Right cardiac atrium (tissue), 5 donors: ENCODE measurements at regions not wholly inside any gene's neighbourhood (a gene's known extent, or its start where the extent isn't known, plus 50 kb on each side); places are given as distances from the start of the nearest gene placed in this dataset.
A peak's percentile ranks its signal among the peaks of the same experiment; 100 is the strongest.

Source experiments
- ATAC-seq, 2 donors: fragments of 200-7000 bp; cut with Tn5 transposase; one replicate each; pipeline versions ENCODE4 v1.8.0 to v1.9.1; 2020; ENCODE audit warnings: moderate library complexity in 2 of 2, mild to moderate bottlenecking in 1 of 2
- DNase-seq, 3 donors: peaks; one replicate each; pipeline ENCODE4 v3.0.0-alpha.2; 2020
- H3K27ac ChIP-seq: one replicate; pipeline ENCODE4 v1.5.1; 2013; ENCODE audit warnings: mild to moderate bottlenecking, low read length, control low read depth, moderate library complexity
- H3K27me3 ChIP-seq: one replicate; pipeline ENCODE4 v1.6.1; 2013; ENCODE audit not compliant: control insufficient read depth, insufficient read depth
- H3K4me1 ChIP-seq: one replicate; pipeline ENCODE4 v1.6.1; 2013; ENCODE audit warnings: low read length; ENCODE audit not compliant: control insufficient read depth, insufficient read depth
- H3K4me3 ChIP-seq: one replicate; pipeline ENCODE4 v1.5.1; 2013; ENCODE audit warnings: low read length, control low read depth
- H3K9me3 ChIP-seq: one replicate; pipeline ENCODE4 v1.6.1; 2013; ENCODE audit warnings: low read length; ENCODE audit not compliant: control insufficient read depth
- WGBS: extraction: QIAGEN DNeasy Blood & Tissue Kit; methylation state at CpG from one replicate; pipeline ENCODE4 v1.1.7; 2013; 5-methylcytosine and 5-hydroxymethylcytosine counted together
- intact Hi-C, 4 donors: fragments of 100-400 bp; cut with DNase I; formaldehyde crosslinking; loops; one replicate each; pipeline versions ENCODE4 v1.11.0 to v1.14.0; 2022 to 2023
- donor health status: healthy with polysubstance abuse.
- donor health status: DM: no; HTN: yes; CAD: no.
- donor health status: DM: no; HTN: no; CAD: no.
- donor health status: DM: no; HTN: yes; CAD: no; lungs with severe emphysema.
- donor health status: DM: yes; HTN: yes; CAD: no.

- DNase-seq (no peak), ATAC-seq (no peak)
- H3K4me1 ChIP-seq: no peaks in the 10 kb centered on the region
- 70% methylated on average over 1 of the region's 1 CpG for WGBS
- H3K9me3 ChIP-seq: no peaks in the 10 kb centered on the region
- H3K27me3 ChIP-seq: no peaks in the 10 kb centered on the region
- no peak overlapping the region for H3K27ac ChIP-seq
- intact Hi-C loops: no loop called here
- H3K4me3 ChIP-seq: no peak overlapping the region
These were observed 1518.3 kb upstream of the SLC10A2 start for GRCh38 chr13:104584481-104584880.

- ATAC-seq (no peak), DNase-seq (no peak)
- WGBS: 69% methylated on average over 2 of the region's 2 CpGs
These were observed 1514.7 kb upstream of the SLC10A2 start for GRCh38 chr13:104580931-104581330.

DNA sequence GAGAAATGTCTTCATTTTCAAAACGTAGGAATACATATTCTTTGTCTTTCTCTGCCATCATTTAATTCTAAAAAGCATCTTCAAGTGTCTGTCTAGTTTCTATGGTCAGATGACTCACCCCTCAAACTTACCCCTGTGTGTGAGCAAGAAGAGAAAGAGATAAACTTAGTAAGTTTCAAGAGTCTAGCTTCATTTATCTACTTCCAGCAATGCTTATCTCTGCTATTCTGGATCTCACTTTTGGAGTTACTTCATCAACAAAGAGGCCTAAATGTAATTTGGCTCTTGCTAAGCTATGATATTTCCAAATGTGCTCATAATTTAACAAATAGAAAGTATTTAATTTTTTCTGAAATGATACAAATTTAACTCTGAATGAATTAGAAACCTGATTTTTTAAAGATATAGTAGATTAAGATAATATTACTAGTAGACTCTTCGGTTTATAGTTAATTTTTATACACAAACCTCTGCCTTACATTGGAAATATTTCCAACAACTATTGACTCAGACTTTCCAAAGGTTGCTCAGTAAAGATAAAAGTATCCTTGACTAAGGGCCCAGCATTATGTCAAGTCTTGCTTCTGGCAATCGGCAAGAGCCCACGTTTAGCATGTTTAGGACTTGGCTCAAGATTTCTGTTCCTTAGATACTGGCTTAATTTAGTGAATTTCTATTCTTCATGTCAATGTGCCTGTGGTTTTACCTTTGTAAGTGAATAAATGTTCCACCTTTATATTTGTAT, 1511.0 kb upstream of the SLC10A2 start:
- Histone ChIP-seq H3K9me3 (no peaks in the 10 kb centered on the region), H3K27ac (no peak overlapping the region), H3K4me3 (no peak overlapping the region), H3K4me1 (no peaks in the 10 kb centered on the region), H3K27me3 (no peaks in the 10 kb centered on the region)
- ATAC-seq (peak in 1 of 2 donors; percentile 51), DNase-seq (no peak)
- 43% methylated on average over 4 of the region's 4 CpGs for WGBS
- intact Hi-C loops: loop anchor here in 1 of 4 donors (10.0 kb wide), 1 partner anchor 1958 kb away; the partner anchor contains the start of gene EFNB2

More at GRCh38 chr13:104580931-104581330, 1514.7 kb upstream of the SLC10A2 start:
- Histone ChIP-seq H3K9me3 (no peaks in the 10 kb centered on the region), H3K27ac (no peak overlapping the region), H3K27me3 (no peaks in the 10 kb centered on the region), H3K4me1 (no peaks in the 10 kb centered on the region), H3K4me3 (no peak overlapping the region)
- intact Hi-C loops: no loop called here

- intact Hi-C loops: loop anchor here in 1 of 4 donors (10.0 kb wide), 1 partner anchor 1963 kb away; the partner anchor contains the start of gene EFNB2
- Histone ChIP-seq H3K27ac (no peak overlapping the region), H3K4me1 (no peaks in the 10 kb centered on the region), H3K9me3 (no peaks in the 10 kb centered on the region), H3K4me3 (no peak overlapping the region), H3K27me3 (no peaks in the 10 kb centered on the region)
- ATAC-seq: no peak
- WGBS: 55% methylated on average over 2 of the region's 2 CpGs
- DNase-seq: no peak
These were observed 1505.6 kb upstream of the SLC10A2 start for GRCh38 chr13:104571893-104572229.

DNA sequence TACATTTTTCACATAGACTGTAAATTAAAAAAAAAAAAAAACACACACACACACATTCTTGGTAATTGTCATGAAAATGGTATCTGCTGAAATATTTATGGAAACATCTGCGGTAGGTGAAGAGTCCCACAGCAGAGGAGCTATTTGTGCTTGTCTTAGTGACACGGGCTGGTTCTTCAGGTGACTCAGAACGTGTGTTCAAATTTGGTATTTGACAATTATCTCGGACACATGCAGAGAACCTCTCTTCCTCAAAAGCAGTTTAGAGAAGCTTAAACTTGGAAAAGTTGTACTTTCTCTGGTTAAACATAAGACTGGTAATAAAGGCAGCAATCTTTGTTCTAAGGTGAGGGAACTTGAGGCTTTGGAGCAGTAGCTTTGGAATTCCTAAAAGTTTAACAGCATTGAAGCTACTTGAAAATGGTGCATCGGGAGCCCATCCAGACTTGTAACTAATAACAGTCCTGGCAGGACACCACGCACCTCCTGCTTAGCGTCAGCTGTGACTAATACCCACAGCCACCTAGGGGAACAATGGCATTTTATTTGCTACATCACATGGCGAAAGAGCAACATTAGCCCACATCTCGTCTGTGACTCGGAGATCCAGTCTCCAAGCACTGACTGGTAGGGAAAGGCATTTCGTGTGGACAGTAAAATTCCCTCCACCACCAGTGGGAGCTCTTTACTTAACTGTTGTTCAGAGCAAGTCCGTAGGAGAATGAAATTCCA, 1505.1 kb upstream of the SLC10A2 start:
- peak in 2 of 3 donors; percentile 38 to 49 for DNase-seq

GRCh38 chr13:104567114-104567513, 1500.9 kb upstream of the SLC10A2 start:
- no peaks in the 10 kb centered on the region for H3K9me3 ChIP-seq
- intact Hi-C loops: no loop called here
- 85% methylated on average over 5 of the region's 5 CpGs for WGBS
- H3K4me1 ChIP-seq: no peaks in the 10 kb centered on the region
- no peaks in the 10 kb centered on the region for H3K27me3 ChIP-seq
- H3K4me3 ChIP-seq: no peak overlapping the region
- DNase-seq: no peak
- ATAC-seq: no peak
- no peak overlapping the region for H3K27ac ChIP-seq

More for the DNA sequence above, 1505.1 kb upstream of the SLC10A2 start:
- 33% methylated on average over 12 of the region's 12 CpGs for WGBS
- Histone ChIP-seq H3K4me3 (no peak overlapping the region), H3K9me3 (no peaks in the 10 kb centered on the region), H3K4me1 (no peaks in the 10 kb centered on the region), H3K27me3 (no peaks in the 10 kb centered on the region), H3K27ac (no peak overlapping the region)
- ATAC-seq: peak; percentile 76 to 93
- intact Hi-C loops: loop anchor here in 1 of 4 donors (10.0 kb wide), 1 partner anchor 1963 kb away; the partner anchor contains the start of gene EFNB2

- intact Hi-C loops: no loop called here
- WGBS: 92% methylated on average over 4 of the region's 4 CpGs
- DNase-seq: no peak
- Histone ChIP-seq H3K9me3 (no peaks in the 10 kb centered on the region), H3K4me3 (no peak overlapping the region), H3K27me3 (no peaks in the 10 kb centered on the region), H3K27ac (no peak overlapping the region), H3K4me1 (no peaks in the 10 kb centered on the region)
- no peak for ATAC-seq
These were observed 1499.7 kb upstream of the SLC10A2 start for GRCh38 chr13:104565888-104566287.

DNA sequence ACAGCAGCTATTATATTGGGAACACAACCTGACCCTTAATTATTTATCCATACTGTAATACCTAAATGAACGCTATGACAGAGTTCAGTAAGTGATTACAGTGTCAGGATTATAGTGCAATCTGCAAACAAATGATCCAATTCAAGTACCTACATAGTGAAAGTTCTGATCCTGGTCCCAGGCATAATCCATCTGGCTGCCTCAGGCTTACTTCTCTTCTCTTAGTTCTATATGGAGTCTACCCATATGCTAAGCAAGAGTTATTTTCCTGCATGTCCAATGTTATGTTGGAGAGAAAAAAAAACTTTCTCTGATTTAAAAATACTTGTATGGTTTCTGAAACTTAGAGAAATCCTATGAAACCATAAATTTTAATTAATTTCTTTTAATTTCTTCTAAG, 1487.7 kb upstream of the SLC10A2 start:
- H3K27me3 ChIP-seq: no peaks in the 10 kb centered on the region
- intact Hi-C loops: no loop called here
- H3K4me1 ChIP-seq: no peaks in the 10 kb centered on the region
- H3K27ac ChIP-seq: no peak overlapping the region
- WGBS: 81% methylated on average over 1 of the region's 1 CpG
- no peaks in the 10 kb centered on the region for H3K9me3 ChIP-seq
- no peak for DNase-seq
- no peak overlapping the region for H3K4me3 ChIP-seq
- ATAC-seq: no peak

DNA sequence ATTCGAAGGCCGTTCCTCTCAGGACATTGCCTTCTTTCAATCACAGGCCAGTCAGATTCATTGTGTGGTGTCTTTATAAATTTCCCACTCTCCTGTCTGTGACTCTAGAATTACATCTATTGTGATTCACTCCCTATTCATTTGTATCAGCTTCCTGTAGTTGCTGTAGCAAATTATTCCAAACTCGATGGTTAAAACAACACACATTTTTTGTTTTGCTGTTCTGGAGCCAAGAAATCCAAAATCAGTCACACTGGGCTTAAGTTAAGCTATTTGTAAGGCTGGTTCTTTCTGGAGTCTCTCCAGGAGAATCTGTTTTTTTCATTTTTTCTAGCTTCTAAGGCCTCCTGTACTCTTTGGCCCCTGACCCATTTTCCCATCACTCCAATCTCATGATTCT, 1487.0 kb upstream of the SLC10A2 start:
- intact Hi-C loops: no loop called here
- H3K4me3 ChIP-seq: no peak overlapping the region
- ATAC-seq: no peak

GRCh38 chr13:104534847-104535246, 1468.6 kb upstream of the SLC10A2 start:
- WGBS: 92% methylated on average over 10 of the region's 10 CpGs

More for the DNA sequence above, 1487.0 kb upstream of the SLC10A2 start:
- Histone ChIP-seq H3K27ac (no peak overlapping the region), H3K27me3 (no peaks in the 10 kb centered on the region), H3K9me3 (no peaks in the 10 kb centered on the region), H3K4me1 (no peaks in the 10 kb centered on the region)
- no peak for DNase-seq
- WGBS: 58% methylated on average over 3 of the region's 3 CpGs

DNA sequence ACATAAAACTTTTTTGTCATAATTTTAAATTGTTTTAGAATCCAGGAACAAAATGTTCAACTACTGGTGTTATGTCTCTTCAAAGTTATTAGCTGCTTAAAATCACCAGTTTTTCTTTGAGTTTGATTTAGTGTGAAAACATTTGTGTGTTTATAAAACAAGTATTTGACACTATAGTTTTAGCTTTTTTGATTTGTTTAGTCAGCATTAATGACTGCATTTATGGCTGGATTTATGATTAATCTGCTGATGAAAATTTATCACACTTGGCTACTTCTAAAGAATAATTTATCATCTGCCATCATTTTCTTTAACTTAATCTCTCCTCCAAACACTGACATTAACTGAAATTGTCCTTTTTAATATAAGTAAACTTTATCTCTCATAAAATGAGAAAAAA, 1465.9 kb upstream of the SLC10A2 start:
- ATAC-seq (no peak), DNase-seq (no peak)
- intact Hi-C loops: no loop called here
- Histone ChIP-seq H3K9me3 (no peaks in the 10 kb centered on the region), H3K4me3 (no peak overlapping the region), H3K27me3 (no peaks in the 10 kb centered on the region), H3K4me1 (no peaks in the 10 kb centered on the region), H3K27ac (no peak overlapping the region)

More at GRCh38 chr13:104534847-104535246, 1468.6 kb upstream of the SLC10A2 start:
- Histone ChIP-seq H3K4me3 (no peak overlapping the region), H3K27ac (no peak overlapping the region), H3K27me3 (no peaks in the 10 kb centered on the region), H3K9me3 (no peaks in the 10 kb centered on the region), H3K4me1 (no peaks in the 10 kb centered on the region)
- intact Hi-C loops: no loop called here
- ATAC-seq (no peak), DNase-seq (no peak)
